GM12872 (cell line): ENCODE measurements at regions not wholly inside any gene's neighbourhood (a gene's known extent, or its start where the extent isn't known, plus 50 kb on each side); places are given as distances from the start of the nearest gene placed in this dataset.

Source experiments
- TF ChIP-seq, protein P1 (sequence below): IDR thresholded peaks from 3 replicates; pipeline ENCODE4 v1.5.1; 2011; ENCODE audit warnings: low read depth, mild to moderate bottlenecking, low read length, moderate library complexity; ENCODE audit not compliant: insufficient read depth

DNA sequence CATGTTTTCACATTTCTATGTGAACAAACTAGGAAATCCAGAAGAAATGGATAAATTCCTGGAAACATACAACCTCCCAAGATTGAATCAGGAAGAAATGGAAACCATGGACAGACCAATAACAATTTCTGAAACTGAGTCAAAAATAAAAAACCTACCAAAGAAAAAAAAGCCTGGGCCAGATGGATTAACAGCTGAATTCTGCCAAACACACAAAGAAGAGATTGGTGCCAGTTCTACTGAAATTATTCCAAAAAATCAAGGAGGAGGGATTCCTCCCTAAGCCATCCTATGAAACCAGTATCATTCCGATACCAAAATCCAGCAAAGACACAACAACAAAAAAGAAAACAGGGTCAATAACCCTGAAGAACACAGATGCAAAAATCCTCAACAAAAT is 166.9 kb upstream of the FBXL7 start:
- TF ChIP-seq, protein P1, sequence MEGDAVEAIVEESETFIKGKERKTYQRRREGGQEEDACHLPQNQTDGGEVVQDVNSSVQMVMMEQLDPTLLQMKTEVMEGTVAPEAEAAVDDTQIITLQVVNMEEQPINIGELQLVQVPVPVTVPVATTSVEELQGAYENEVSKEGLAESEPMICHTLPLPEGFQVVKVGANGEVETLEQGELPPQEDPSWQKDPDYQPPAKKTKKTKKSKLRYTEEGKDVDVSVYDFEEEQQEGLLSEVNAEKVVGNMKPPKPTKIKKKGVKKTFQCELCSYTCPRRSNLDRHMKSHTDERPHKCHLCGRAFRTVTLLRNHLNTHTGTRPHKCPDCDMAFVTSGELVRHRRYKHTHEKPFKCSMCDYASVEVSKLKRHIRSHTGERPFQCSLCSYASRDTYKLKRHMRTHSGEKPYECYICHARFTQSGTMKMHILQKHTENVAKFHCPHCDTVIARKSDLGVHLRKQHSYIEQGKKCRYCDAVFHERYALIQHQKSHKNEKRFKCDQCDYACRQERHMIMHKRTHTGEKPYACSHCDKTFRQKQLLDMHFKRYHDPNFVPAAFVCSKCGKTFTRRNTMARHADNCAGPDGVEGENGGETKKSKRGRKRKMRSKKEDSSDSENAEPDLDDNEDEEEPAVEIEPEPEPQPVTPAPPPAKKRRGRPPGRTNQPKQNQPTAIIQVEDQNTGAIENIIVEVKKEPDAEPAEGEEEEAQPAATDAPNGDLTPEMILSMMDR: no peak

DNA sequence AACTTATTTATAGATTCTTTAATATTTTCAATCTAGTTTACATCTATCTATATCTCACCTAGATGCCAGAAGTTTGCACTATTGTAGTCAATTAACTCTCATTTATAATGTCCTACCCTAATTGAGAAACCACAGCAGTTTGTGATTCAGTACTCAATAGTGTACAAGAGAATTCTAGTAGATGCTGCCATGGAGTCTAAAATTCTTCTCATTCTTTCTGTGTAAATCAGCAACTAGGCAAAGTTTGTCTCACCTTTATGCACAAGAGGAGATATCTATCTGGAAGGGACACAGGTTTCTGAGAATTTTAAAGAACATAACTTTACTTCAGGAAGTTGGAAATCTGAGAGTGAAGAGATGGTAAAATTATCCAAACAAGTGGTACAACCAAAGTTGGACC is 173.0 kb upstream of the FBXL7 start:
- TF ChIP-seq, protein P1: no peak

DNA sequence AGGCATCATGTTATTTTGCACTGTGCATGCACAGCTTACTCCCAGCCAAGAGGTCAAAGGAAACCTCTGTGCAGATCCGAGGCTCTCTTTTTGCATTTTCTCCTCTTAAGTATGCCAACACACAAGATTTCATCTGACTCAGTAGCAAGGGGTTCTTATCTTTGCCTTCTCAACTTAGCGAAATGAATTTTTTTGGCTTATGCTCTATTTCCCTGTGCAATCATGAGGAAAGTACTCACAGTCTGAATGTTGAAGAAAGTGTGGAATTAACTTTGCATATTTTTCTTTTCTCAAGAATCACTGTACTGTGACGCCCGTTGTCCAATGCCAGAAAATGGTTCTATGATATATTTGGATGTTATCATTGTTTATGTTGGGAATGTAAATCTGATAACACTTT is 173.5 kb upstream of the FBXL7 start:
- TF ChIP-seq, protein P1: no peak

DNA sequence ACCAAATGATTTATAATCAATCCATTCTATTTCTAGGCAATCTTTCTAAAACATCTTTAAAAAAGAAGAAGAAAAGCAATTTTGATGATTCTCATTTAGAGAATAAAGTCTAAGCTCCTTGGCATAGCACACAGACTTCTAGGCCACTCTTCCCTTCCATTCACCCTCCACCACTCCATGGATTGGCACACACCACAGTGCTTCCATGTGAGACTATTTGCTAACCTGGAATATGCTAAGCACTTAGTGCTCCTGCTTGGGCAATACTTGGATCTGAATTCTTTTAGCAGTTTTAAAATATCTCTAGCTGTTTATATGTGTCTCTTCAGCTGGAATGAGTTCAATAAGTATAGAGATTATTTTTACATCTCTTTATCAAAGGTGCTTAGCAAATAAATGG is 177.6 kb upstream of the FBXL7 start:
- TF ChIP-seq, protein P1: no peak

DNA sequence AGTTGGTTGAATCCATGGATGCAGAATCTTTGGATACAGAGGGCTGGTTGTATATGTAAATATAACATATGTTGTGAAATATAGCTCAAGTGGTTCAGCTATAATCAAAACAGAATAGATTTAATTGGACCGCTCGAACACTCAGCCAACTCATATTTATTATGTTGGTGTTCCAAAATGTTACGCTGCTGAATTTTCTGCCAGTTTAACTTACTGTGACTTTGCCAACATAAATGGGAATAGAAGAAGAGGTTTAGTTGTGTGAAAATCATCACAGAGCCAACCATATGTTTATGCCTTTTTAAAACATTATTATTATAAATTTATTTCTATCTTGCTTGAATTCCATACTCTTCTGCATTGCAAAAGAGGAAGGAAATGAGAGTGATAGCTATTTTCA is 178.2 kb upstream of the FBXL7 start:
- TF ChIP-seq, protein P1: no peak

DNA sequence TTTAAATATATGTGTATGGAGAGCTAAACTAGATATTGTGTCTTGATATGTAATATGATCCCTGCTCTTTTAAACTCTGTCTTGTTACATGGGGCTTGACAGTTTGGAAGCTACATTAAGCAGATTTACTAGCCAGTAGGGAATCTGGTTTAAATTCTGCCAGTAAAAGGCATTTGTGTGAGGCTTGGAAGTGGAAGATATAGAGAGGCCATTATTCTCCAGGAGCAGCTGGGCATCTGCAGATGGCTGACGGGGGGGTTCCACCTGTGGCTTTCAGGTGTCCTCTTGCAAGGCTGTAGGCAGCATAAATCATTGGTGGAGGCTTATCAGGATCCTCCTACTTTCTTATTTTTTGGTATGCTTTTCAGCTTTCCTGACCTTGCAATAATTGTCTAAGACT is 179.1 kb upstream of the FBXL7 start:
- TF ChIP-seq, protein P1: no peak

DNA sequence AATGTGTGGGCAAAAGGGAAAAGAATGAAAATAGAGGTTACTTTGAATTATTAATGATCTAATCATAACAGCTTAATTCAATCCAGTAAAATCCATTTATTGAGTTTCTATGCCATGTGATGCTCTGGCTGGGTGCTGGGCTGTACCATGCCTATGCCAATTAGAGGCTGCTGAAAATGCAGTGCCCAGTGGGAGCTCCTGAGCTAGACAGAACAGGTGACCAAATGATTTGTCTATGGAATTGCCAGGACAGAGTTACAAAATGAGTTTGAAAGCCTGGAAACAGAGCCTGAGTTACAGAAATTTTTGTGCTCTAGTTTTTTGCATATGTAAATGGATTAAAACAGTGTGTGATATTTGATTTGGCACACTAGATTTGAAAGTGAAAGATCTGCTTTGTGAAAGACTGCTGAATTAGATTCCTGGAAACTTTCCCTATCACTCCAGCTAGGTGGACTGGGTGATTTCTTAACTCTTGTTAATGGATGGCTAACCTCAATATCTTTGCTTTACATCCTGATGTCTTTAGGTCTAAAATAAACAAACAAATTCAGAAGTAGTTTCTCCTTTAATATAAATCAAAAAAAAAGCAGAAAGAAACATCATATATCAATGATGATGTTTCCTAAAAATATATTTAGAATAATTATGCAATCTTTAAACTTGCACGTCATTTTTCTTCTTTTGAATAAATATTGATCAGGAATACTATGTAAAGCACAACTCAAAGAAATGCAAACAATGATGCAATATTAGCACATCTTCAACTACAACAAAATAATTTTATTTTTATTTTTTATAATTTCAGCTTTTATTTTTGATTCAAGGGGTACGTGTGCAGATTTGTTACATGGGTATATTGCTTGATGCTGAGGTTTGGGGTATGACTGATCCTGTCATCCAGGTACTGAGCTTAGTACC is 194.8 kb upstream of the FBXL7 start:
- TF ChIP-seq, protein P1: no peak
